H1 (cell line): ENCODE measurements at regions not wholly inside any gene's neighbourhood (a gene's known extent, or its start where the extent isn't known, plus 50 kb on each side); places are given as distances from the start of the nearest gene placed in this dataset.

ENCODE experiments used
- CTCF ChIA-PET: fragments of 300-600 bp; sonication (Branson Sonifier 250); formaldehyde crosslinking; loops from one replicate; lab custom pipeline; 2021; ENCODE audit not compliant: partially characterized antibody; lab: Charles Lee
- POLR2A ChIA-PET: fragments of 300-600 bp; sonication (Branson Sonifier 250); formaldehyde crosslinking; loops from one replicate; lab custom pipeline; 2021; ENCODE audit warnings: inconsistent platforms; ENCODE audit not compliant: partially characterized antibody; lab: Charles Lee
- DNase-seq, 2 experiments: peaks; one replicate each; pipeline versions ENCODE4 v3.0.0 to v3.0.0-alpha.2; 2010 to 2022; ENCODE audit warnings: low spot score in 2 of 2, low read depth in 1 of 2, mixed read lengths in 1 of 2
- FAIRE-seq: peaks from 2 replicates; lab custom pipeline; 2011; peaks lifted over from hg19 to GRCh38; lab: Jason Lieb, UNC
- H2AFZ ChIP-seq: 2 replicates; pipeline ENCODE4 v1.8.1; 2012; ENCODE audit warnings: low read length, inconsistent platforms
- H2AK5ac ChIP-seq: 2 replicates; pipeline ENCODE4 v1.6.1; 2013; ENCODE audit warnings: low read depth, low read length
- H2BK120ac ChIP-seq: replicated peaks from 2 replicates; pipeline ENCODE3; 2013; ENCODE audit warnings: low read depth, low read length, inconsistent platforms
- H2BK12ac ChIP-seq: 2 replicates; pipeline ENCODE4 v1.6.1; 2013; ENCODE audit warnings: low read depth, low read length
- H2BK15ac ChIP-seq: 2 replicates; pipeline ENCODE4 v1.6.1; 2013; ENCODE audit warnings: low read length
- H2BK20ac ChIP-seq: 2 replicates; pipeline ENCODE4 v1.6.1; 2013; ENCODE audit warnings: low read length
- H2BK5ac ChIP-seq: 2 replicates; pipeline ENCODE4 v1.6.1; 2013; ENCODE audit warnings: low read depth, low read length
- H3K14ac ChIP-seq: 2 replicates; pipeline ENCODE4 v1.6.1; 2013; ENCODE audit warnings: inconsistent platforms; ENCODE audit not compliant: insufficient read length
- H3K18ac ChIP-seq: 2 replicates; pipeline ENCODE4 v1.6.1; 2013; ENCODE audit warnings: low read length; ENCODE audit errors: extremely low read depth
- H3K23ac ChIP-seq: 2 replicates; pipeline ENCODE4 v1.6.1; 2013; ENCODE audit warnings: inconsistent platforms; ENCODE audit not compliant: insufficient read length
- H3K23me2 ChIP-seq: 2 replicates; pipeline ENCODE4 v1.6.1; 2013; ENCODE audit warnings: low read depth, low read length
- H3K27ac ChIP-seq: 2 replicates; pipeline ENCODE4 v1.6.1; 2011; ENCODE audit warnings: low read depth, low read length, inconsistent platforms
- H3K27me3 ChIP-seq, 4 experiments: replicated peaks in 1 of 4; 1 replicate in 1 of 4; 2 replicates in 3 of 4; pipeline versions ENCODE4 v1.6.1 to v1.8.1; 2011 to 2013; ENCODE audit warnings: low read length in 3 of 4, mild to moderate bottlenecking in 3 of 4, inconsistent platforms in 2 of 4, mixed read lengths in 2 of 4, moderate library complexity in 1 of 4; ENCODE audit not compliant: control insufficient read depth in 3 of 4, insufficient read depth in 3 of 4; ENCODE audit errors: extremely low read depth in 1 of 4
- H3K36me3 ChIP-seq, 4 experiments: 2 replicates each; pipeline versions ENCODE4 v1.6.1 to v1.8.1; 2011 to 2013; ENCODE audit warnings: mild to moderate bottlenecking in 4 of 4, low read length in 3 of 4, moderate library complexity in 2 of 4, control low read depth in 1 of 4, inconsistent platforms in 1 of 4; ENCODE audit not compliant: insufficient read depth in 4 of 4, control insufficient read depth in 2 of 4
- H3K4ac ChIP-seq: replicated peaks from 2 replicates; pipeline ENCODE3; 2013; ENCODE audit warnings: low read length, low read depth, mixed read lengths, inconsistent platforms; ENCODE audit not compliant: insufficient read length
- H3K4me1 ChIP-seq, 4 experiments: replicated peaks in 1 of 4; 1 replicate in 1 of 4; 2 replicates in 3 of 4; pipeline versions ENCODE4 v1.6.1 to v1.8.1; 2011 to 2013; ENCODE audit warnings: low read length in 3 of 4, inconsistent platforms in 2 of 4, mixed read lengths in 1 of 4; ENCODE audit not compliant: insufficient read depth in 4 of 4, control insufficient read depth in 3 of 4
- H3K4me2 ChIP-seq, 2 experiments: 2 replicates each; pipeline versions ENCODE4 v1.6.1 to v1.8.1; 2011 to 2013; ENCODE audit warnings: low read depth in 2 of 2, low read length in 2 of 2, control low read depth in 1 of 2, inconsistent platforms in 1 of 2, mild to moderate bottlenecking in 1 of 2; ENCODE audit not compliant: insufficient read depth in 1 of 2
- H3K4me3 ChIP-seq, 4 experiments: fragments of 200-600, 300-600 bp in 1 of 4; sonication (generic), shearing (Covaris generic), sonication (Bioruptor Twin) in 1 of 4; 2 replicates each; pipeline versions ENCODE4 v1.5.1 to v1.8.1; 2011 to 2016; ENCODE audit warnings: low read length in 4 of 4, low read depth in 3 of 4, control low read depth in 2 of 4, inconsistent platforms in 2 of 4, mild to moderate bottlenecking in 2 of 4, mixed read lengths in 1 of 4, moderate library complexity in 1 of 4; ENCODE audit not compliant: insufficient read depth in 2 of 4; ENCODE audit errors: extremely low read depth in 1 of 4
- H3K56ac ChIP-seq: replicated peaks from 2 replicates; pipeline ENCODE3; 2013; ENCODE audit warnings: low read depth, mild to moderate bottlenecking, mixed read lengths, low read length, inconsistent platforms; ENCODE audit not compliant: insufficient read length
- H3K79me1 ChIP-seq: 2 replicates; pipeline ENCODE4 v1.6.1; 2013; ENCODE audit warnings: low read depth, low read length, control low read depth
- H3K79me2 ChIP-seq, 2 experiments: 2 replicates each; pipeline versions ENCODE4 v1.6.1 to v1.8.1; 2012 to 2013; ENCODE audit warnings: low read length in 2 of 2, mild to moderate bottlenecking in 2 of 2, inconsistent platforms in 1 of 2; ENCODE audit not compliant: insufficient read depth in 2 of 2, control insufficient read depth in 1 of 2
- H3K9ac ChIP-seq, 4 experiments: replicated peaks in 1 of 4; 1 replicate in 1 of 4; 2 replicates in 3 of 4; pipeline versions ENCODE4 v1.6.1 to v1.8.1; 2011 to 2013; ENCODE audit warnings: low read depth in 3 of 4, low read length in 3 of 4, control low read depth in 2 of 4, mild to moderate bottlenecking in 2 of 4, moderate library complexity in 2 of 4, inconsistent platforms in 1 of 4; ENCODE audit errors: extremely low read depth in 1 of 4
- H3K9me3 ChIP-seq, 2 experiments: 2 replicates each; pipeline versions ENCODE4 v1.6.1 to v1.8.1; 2012 to 2013; ENCODE audit warnings: mild to moderate bottlenecking in 2 of 2, moderate library complexity in 2 of 2, control low read depth in 1 of 2, inconsistent platforms in 1 of 2, low read depth in 1 of 2, low read length in 1 of 2, mixed read lengths in 1 of 2; ENCODE audit not compliant: insufficient read depth in 2 of 2
- H4K20me1 ChIP-seq, 2 experiments: replicated peaks in 1 of 2; 2 replicates each; pipeline versions ENCODE3 to v1.8.1; 2011 to 2013; ENCODE audit warnings: inconsistent platforms in 2 of 2, low read length in 2 of 2, mild to moderate bottlenecking in 1 of 2; ENCODE audit not compliant: insufficient read depth in 2 of 2, control insufficient read depth in 1 of 2
- H4K5ac ChIP-seq: 2 replicates; pipeline ENCODE4 v1.6.1; 2013; ENCODE audit warnings: low read length, low read depth, mixed read lengths, inconsistent platforms; ENCODE audit not compliant: insufficient read length
- H4K8ac ChIP-seq: 2 replicates; pipeline ENCODE4 v1.8.0; 2013; ENCODE audit warnings: mild to moderate bottlenecking, moderate library complexity, low read length, inconsistent platforms; ENCODE audit not compliant: insufficient read depth; ENCODE audit errors: extremely low read depth
- H4K91ac ChIP-seq: replicated peaks from 2 replicates; pipeline ENCODE3; 2013; ENCODE audit warnings: low read length, mixed read lengths, inconsistent platforms; ENCODE audit not compliant: insufficient read length
- BCL11A ChIP-seq, 2 experiments: IDR thresholded peaks; one replicate each; pipeline ENCODE4 v1.6.1; 2011; ENCODE audit warnings: low read depth in 2 of 2, low read length in 2 of 2, mild to moderate bottlenecking in 2 of 2
- BRCA1 ChIP-seq: IDR thresholded peaks from 2 replicates; pipeline ENCODE4 v1.6.1; 2012; ENCODE audit warnings: low read depth, low read length, improper control_type of control experiment
- CTCF ChIP-seq, 3 experiments: IDR thresholded peaks; 1 replicate in 2 of 3; 2 replicates in 1 of 3; pipeline versions ENCODE4 v1.5.1 to v1.6.1; 2011; ENCODE audit warnings: low read length in 3 of 3, mild to moderate bottlenecking in 3 of 3, inconsistent platforms in 2 of 3, low read depth in 1 of 3, moderate library complexity in 1 of 3; ENCODE audit not compliant: insufficient read depth in 1 of 3; ENCODE audit errors: control extremely low read depth in 1 of 3
- E2F6 ChIP-seq: IDR thresholded peaks from 2 replicates; pipeline ENCODE4 v1.6.1; 2012; ENCODE audit warnings: inconsistent platforms
- EZH2 ChIP-seq: fragments of 200-600 bp; sonication (generic); IDR thresholded peaks from 2 replicates; pipeline ENCODE4 v1.7.1; 2012; ENCODE audit warnings: low read depth, mild to moderate bottlenecking, moderate library complexity, low read length, inconsistent platforms; ENCODE audit not compliant: severe bottlenecking
- HDAC6 ChIP-seq: IDR thresholded peaks from one replicate; pipeline ENCODE4 v1.7.1; 2012; ENCODE audit warnings: low read depth, mild to moderate bottlenecking, inconsistent platforms, low read length, moderate library complexity
- KDM1A ChIP-seq: fragments of 200-600, 300-600 bp; sonication (generic); IDR thresholded peaks from 2 replicates; pipeline ENCODE4 v1.7.1; 2016; ENCODE audit warnings: mild to moderate bottlenecking, low read length, borderline replicate concordance
- SIN3A ChIP-seq, 2 experiments: IDR thresholded peaks in 1 of 2; conservative IDR thresholded peaks in 1 of 2; 2 replicates each; pipeline ENCODE4 v1.6.1; 2011 to 2012; ENCODE audit warnings: low read length in 2 of 2, improper control_type of control experiment in 1 of 2, low read depth in 1 of 2, mild to moderate bottlenecking in 1 of 2
- SIX5 ChIP-seq: IDR thresholded peaks from 2 replicates; pipeline ENCODE4 v1.6.1; 2011; ENCODE audit warnings: mild to moderate bottlenecking, low read depth, low read length
- SP1 ChIP-seq: IDR thresholded peaks from 2 replicates; pipeline ENCODE4 v1.6.1; 2011; ENCODE audit warnings: low read depth, low read length
- YY1 ChIP-seq: IDR thresholded peaks from 2 replicates; pipeline ENCODE4 v1.6.1; 2011; ENCODE audit warnings: low read depth, mild to moderate bottlenecking, low read length
- ZNF274 ChIP-seq: IDR thresholded peaks from 2 replicates; pipeline ENCODE4 v1.7.0; 2012; ENCODE audit warnings: low read length, borderline replicate concordance; ENCODE audit errors: extremely low read depth
- WGBS, 2 experiments: shearing (Covaris generic) in 1 of 2; methylation state at CpG; one replicate each; pipeline versions ENCODE4 v1.1.6 to v1.1.7; 2013 to 2015; ENCODE audit warnings: low lambda C conversion rate in 2 of 2, mixed read lengths in 2 of 2, inconsistent platforms in 1 of 2, low coverage in 1 of 2, missing lambda C conversion rate in 1 of 2; ENCODE audit not compliant: insufficient replicate concordance in 2 of 2, insufficient coverage in 1 of 2, insufficient read length in 1 of 2; ENCODE audit errors: extremely low coverage in 1 of 2, missing lambda C conversion rate in 1 of 2; 5-methylcytosine and 5-hydroxymethylcytosine counted together

DNA sequence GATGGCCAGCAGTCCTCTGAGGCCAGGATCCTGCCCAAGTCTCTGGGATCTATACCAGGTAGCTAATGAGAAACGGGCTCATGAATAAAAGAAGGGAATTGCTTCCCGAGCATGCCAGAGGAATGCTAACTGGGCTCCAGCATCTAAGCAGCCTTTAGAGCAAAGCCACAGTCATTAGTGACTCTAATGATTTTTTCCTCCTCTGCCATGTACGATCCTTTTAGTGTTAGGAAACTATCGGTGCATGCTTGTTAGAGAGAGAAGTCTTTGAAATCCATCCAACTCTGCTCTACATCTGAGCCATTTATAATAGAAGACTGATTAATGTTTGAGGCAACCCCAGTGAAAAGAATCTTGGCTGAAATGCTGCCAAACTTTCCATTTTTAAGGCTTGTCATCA, 124.9 kb upstream of the TCERG1L start:
- H2BK15ac ChIP-seq = no peak overlapping the region
- FAIRE-seq (no peak), DNase-seq (no peak)
- no peak overlapping the region for H3K4me2 ChIP-seq
- no peak overlapping the region for H3K56ac ChIP-seq
- no peaks in the 10 kb centered on the region for H4K20me1 ChIP-seq
- H3K79me2 ChIP-seq = no peaks in the 10 kb centered on the region
- ChIA-PET CTCF (interaction anchor here (1.6 kb wide), 1 partner anchor 17 kb away, joined by 12 read pairs; no protein-coding TSS in a partner anchor), POLR2A (no interaction called here)
- H3K18ac ChIP-seq = no peak overlapping the region
- 96% methylated on average over 4 of the region's 4 CpGs; no CpG with 5 or more reads in 1 of the 2 experiments for WGBS, 2 experiments
- H2BK20ac ChIP-seq = no peak overlapping the region
- H2AFZ ChIP-seq = no peak overlapping the region
- no peaks in the 10 kb centered on the region for H3K27me3 ChIP-seq
- no peak overlapping the region for H4K8ac ChIP-seq
- no peak overlapping the region for H4K91ac ChIP-seq
- no peak overlapping the region for H3K23ac ChIP-seq
- H3K79me1 ChIP-seq = no peaks in the 10 kb centered on the region
- no peaks in the 10 kb centered on the region for H3K23me2 ChIP-seq
- no peaks in the 10 kb centered on the region for H3K36me3 ChIP-seq
- H2AK5ac ChIP-seq = no peak overlapping the region
- no peak overlapping the region for H3K14ac ChIP-seq
- H3K27ac ChIP-seq = no peak overlapping the region
- no peak overlapping the region for H3K4me3 ChIP-seq
- no peak overlapping the region for H4K5ac ChIP-seq
- no peaks in the 10 kb centered on the region for H3K9me3 ChIP-seq
- no peak overlapping the region for H2BK120ac ChIP-seq
- H2BK12ac ChIP-seq = no peak overlapping the region
- peaks cover 0 to 2% (median 0%) of the 10 kb centered on the region in 4 experiments; a peak in 1 of 7 replicates for H3K4me1 ChIP-seq
- H2BK5ac ChIP-seq = no peak overlapping the region
- H3K4ac ChIP-seq = no peak overlapping the region
- H3K9ac ChIP-seq = no peak overlapping the region
- TF ChIP-seq BRCA1 (no peak), KDM1A (no peak), YY1 (no peak), HDAC6 (no peak), SP1 (no peak), ZNF274 (no peak), BCL11A (IDR thresholded peaks at IDR 0.05; ENCODE audit: low read depth in 2 of 2, low read length in 2 of 2) (no peak), SIX5 (no peak), E2F6 (no peak), EZH2 (no peak), CTCF (IDR thresholded peaks at IDR 0.05; ENCODE audit: control extremely low read depth in 1 of 3, insufficient read depth in 1 of 3, low read depth in 1 of 3, low read length in 3 of 3) (no peak), SIN3A (conservative IDR thresholded peaks at IDR 0.05 in 1 of 2, IDR thresholded peaks at IDR 0.05 in 1 of 2; ENCODE audit: low read depth in 1 of 2, low read length in 2 of 2) (no peak)
